ENCODE measurements at regions not wholly inside any gene's neighbourhood (a gene's known extent, or its start where the extent isn't known, plus 50 kb on each side); places are given as distances from the start of the nearest gene placed in this dataset.
"Not testable (repeated sequence)": the region's sequence is repeated elsewhere in the genome, so short reads cannot be mapped to it uniquely, and the experiment has no call there.

GRCh38 chr21:25531538-25532250, 75.6 kb downstream of the MRPL39 start:
- H4K5ac ChIP-seq (ENCODE audit: low read depth, low read length); H4K8ac ChIP-seq (ENCODE audit: low read depth in 2 of 2, low read length in 2 of 2); H3K79me1 ChIP-seq (ENCODE audit: low read depth in 1 of 2, low read length in 2 of 2); H4K20me1 ChIP-seq (ENCODE audit: insufficient read depth, low read length); POLR2A ChIA-PET (ENCODE audit: unreplicated experiment); H3K56ac ChIP-seq (ENCODE audit: extremely low read depth, insufficient read depth, low read length); H3K9me1 ChIP-seq (ENCODE audit: insufficient read depth, low read length); dilution Hi-C loops (cut with HindIII; ENCODE audit: low sequenced_read_pairs, unreplicated experiment); H2AK9ac ChIP-seq (replicated peaks; ENCODE audit: low read depth, low read length, poor library complexity); H3K9me3 ChIP-seq (ENCODE audit: control insufficient read depth, insufficient read depth, low read length); H4K91ac ChIP-seq (ENCODE audit: insufficient read depth, low read depth, low read length); BruUV-seq (replicated peaks); H2BK120ac ChIP-seq (ENCODE audit: low read depth, low read length); H3K27ac ChIP-seq (ENCODE audit: insufficient read depth, low read length); in situ Hi-C loops (cut with MboI; ENCODE audit: low sequenced_read_pairs); intact Hi-C loops (cut with micrococcal nuclease); H2AFZ ChIP-seq (replicated peaks; ENCODE audit: low read length, poor library complexity); H2AK5ac ChIP-seq (ENCODE audit: low read depth, low read length); H3K36me3 ChIP-seq (ENCODE audit: control insufficient read depth, insufficient read depth, low read length); ATAC-seq (ENCODE audit: low read depth); H3K4me1 ChIP-seq (ENCODE audit: control insufficient read depth, insufficient read depth, low read length); DNase-seq; H3K27me3 ChIP-seq (ENCODE audit: control insufficient read depth, insufficient read depth, low read length); H2BK15ac ChIP-seq (ENCODE audit: low read depth, low read length); H3K9ac ChIP-seq (ENCODE audit: low read depth, low read length); H3K4ac ChIP-seq (ENCODE audit: low read depth, low read length); H3K4me2 ChIP-seq (ENCODE audit: low read depth, low read length); H2BK5ac ChIP-seq (ENCODE audit: low read depth, low read length, poor library complexity, severe bottlenecking); H3K18ac ChIP-seq (ENCODE audit: low read depth, low read length); H3K14ac ChIP-seq (replicated peaks; ENCODE audit: low read depth, low read length); H3K23ac ChIP-seq (ENCODE audit: low read depth, low read length); H2BK20ac ChIP-seq (ENCODE audit: low read depth, low read length); H3K4me3 ChIP-seq (ENCODE audit: insufficient read depth, low read depth, low read length): not testable (repeated sequence)
- CTCF ChIA-PET: interaction anchor here (0.9 kb wide), 1 partner anchor 36 kb away, joined by 3 read pairs; no protein-coding TSS in a partner anchor
- TF ChIP-seq MAFK (IDR thresholded peaks at IDR 0.05; ENCODE audit: low read depth, low read length): 0 out of 2 replicates have a peak, but pooled peaks have one; percentile 20
- WGBS, 2 experiments (ENCODE audit: extremely low coverage in 2 of 2, insufficient read length in 1 of 2): no CpG with 5 or more reads among the region's 12 CpGs

Data from IMR-90 (cell line).